Keratinocyte (primary cell): ENCODE measurements at regions not wholly inside any gene's neighbourhood (a gene's known extent, or its start where the extent isn't known, plus 50 kb on each side); places are given as distances from the start of the nearest gene placed in this dataset.

Source experiments
- DNase-seq: peaks from one replicate; pipeline ENCODE4 v3.0.0-alpha.2; 2011; ENCODE audit warnings: low read depth, missing footprints, low spot score
- FAIRE-seq: peaks from 2 replicates; lab custom pipeline; 2011; peaks lifted over from hg19 to GRCh38; lab: Jason Lieb, UNC
- H2AFZ ChIP-seq: 2 replicates; pipeline ENCODE4 v1.6.0; 2012; ENCODE audit warnings: low read length, control low read depth, inconsistent platforms; ENCODE audit not compliant: control insufficient read depth
- H3K27ac ChIP-seq: 2 replicates; pipeline ENCODE4 v1.5.1; 2011; ENCODE audit warnings: low read length; ENCODE audit not compliant: control insufficient read depth, insufficient read depth
- H3K27me3 ChIP-seq: 3 replicates; pipeline ENCODE4 v1.6.0; 2011; ENCODE audit warnings: low read length; ENCODE audit not compliant: control insufficient read depth, insufficient read depth; ENCODE audit errors: extremely low read depth
- H3K36me3 ChIP-seq, 2 experiments: 2 replicates in 1 of 2; 3 replicates in 1 of 2; pipeline ENCODE4 v1.5.1; 2011; ENCODE audit warnings: low read length in 2 of 2, mild to moderate bottlenecking in 1 of 2; ENCODE audit not compliant: control insufficient read depth in 2 of 2, insufficient read depth in 2 of 2; ENCODE audit errors: extremely low read depth in 1 of 2
- H3K4me1 ChIP-seq: 3 replicates; pipeline ENCODE4 v1.5.1; 2011; ENCODE audit warnings: low read length; ENCODE audit not compliant: control insufficient read depth, insufficient read depth; ENCODE audit errors: extremely low read depth
- H3K4me2 ChIP-seq: 3 replicates; pipeline ENCODE4 v1.6.0; 2011; ENCODE audit warnings: low read depth, low read length; ENCODE audit not compliant: control insufficient read depth, insufficient read depth; ENCODE audit errors: extremely low read depth
- H3K4me3 ChIP-seq, 3 experiments: fragments of 200-600 bp in 1 of 3; sonication (generic) in 1 of 3; 2 replicates in 2 of 3; 3 replicates in 1 of 3; pipeline ENCODE4 v1.5.1; 2011 to 2016; ENCODE audit warnings: low read length in 3 of 3, mild to moderate bottlenecking in 3 of 3, control low read depth in 2 of 3, inconsistent platforms in 1 of 3, low read depth in 1 of 3, mixed read lengths in 1 of 3, mixed run types in 1 of 3, moderate library complexity in 1 of 3; ENCODE audit not compliant: control insufficient read depth in 2 of 3, insufficient read depth in 2 of 3; ENCODE audit errors: extremely low read depth in 1 of 3
- H3K79me2 ChIP-seq: 2 replicates; pipeline ENCODE4 v1.6.0; 2012; ENCODE audit warnings: low read length; ENCODE audit not compliant: control insufficient read depth, insufficient read depth
- H3K9ac ChIP-seq: 3 replicates; pipeline ENCODE4 v1.6.0; 2011; ENCODE audit warnings: low read length; ENCODE audit not compliant: control insufficient read depth, insufficient read depth; ENCODE audit errors: extremely low read depth
- H3K9me1 ChIP-seq: 3 replicates; pipeline ENCODE4 v1.6.0; 2011; ENCODE audit warnings: low read length; ENCODE audit not compliant: control insufficient read depth, insufficient read depth; ENCODE audit errors: extremely low read depth
- H3K9me3 ChIP-seq: 2 replicates; pipeline ENCODE4 v1.5.1; 2012; ENCODE audit warnings: low read depth, low read length; ENCODE audit not compliant: control insufficient read depth
- H4K20me1 ChIP-seq: 3 replicates; pipeline ENCODE4 v1.6.0; 2011; ENCODE audit warnings: low read length; ENCODE audit not compliant: control insufficient read depth, insufficient read depth; ENCODE audit errors: extremely low read depth
- EZH2 ChIP-seq: IDR thresholded peaks from one replicate; pipeline ENCODE4 v1.6.1; 2012; ENCODE audit warnings: inconsistent platforms, mild to moderate bottlenecking, low read length, moderate library complexity
- dilution Hi-C: fragments of 300-500 bp; cut with MboI; formaldehyde crosslinking; loops from one replicate; pipeline ENCODE4 v1.7.0; 2020; ENCODE audit warnings: low sequenced_read_pairs; ENCODE audit not compliant: extremely low pct_ligation_motif_present
- TF ChIP-seq, protein P1 (sequence below), 3 experiments: IDR thresholded peaks in 1 of 3; conservative IDR thresholded peaks in 1 of 3; optimal IDR thresholded peaks in 1 of 3; 2 replicates in 2 of 3; 3 replicates in 1 of 3; pipeline versions ENCODE3 to v1.5.1; 2011; ENCODE audit warnings: low read length in 3 of 3, mild to moderate bottlenecking in 3 of 3, moderate library complexity in 2 of 3, control low read depth in 1 of 3, inconsistent platforms in 1 of 3; ENCODE audit not compliant: insufficient read depth in 2 of 3; ENCODE audit errors: extremely low read depth in 1 of 3

DNA sequence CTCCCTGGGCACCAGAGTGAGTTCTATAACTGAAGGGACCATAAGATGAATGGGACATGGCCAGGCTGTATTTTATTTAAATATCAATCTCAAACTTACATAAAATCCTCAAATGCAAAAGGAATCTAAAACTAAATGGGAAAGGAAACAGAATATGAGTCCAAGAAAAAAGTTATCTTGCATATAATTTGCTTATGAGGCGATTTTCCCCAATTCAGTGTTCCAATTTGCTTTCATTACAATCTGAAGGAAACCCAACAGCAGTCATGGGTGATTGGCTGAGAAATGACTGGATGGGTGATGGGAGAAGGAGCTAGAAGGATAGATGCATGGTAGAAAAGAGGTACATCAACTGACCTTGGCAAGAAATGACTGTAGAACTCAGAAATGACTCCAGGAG lies 511.3 kb upstream of the TENM3 start:
- FAIRE-seq = no peak
- Histone ChIP-seq H3K27ac (no peak overlapping the region), H3K9me1 (no peaks in the 10 kb centered on the region), H3K9me3 (no peaks in the 10 kb centered on the region), H3K79me2 (no peaks in the 10 kb centered on the region), H4K20me1 (no peaks in the 10 kb centered on the region), H3K9ac (no peak overlapping the region), H3K4me1 (no peaks in the 10 kb centered on the region), H3K36me3 (no peaks in the 10 kb centered on the region), H3K4me3 (no peak overlapping the region), H3K27me3 (no peaks in the 10 kb centered on the region), H2AFZ (no peak overlapping the region), H3K4me2 (no peak overlapping the region)
- DNase-seq = no peak
- dilution Hi-C loops = no loop called here
- TF ChIP-seq EZH2 = no peak
- TF ChIP-seq, protein P1, sequence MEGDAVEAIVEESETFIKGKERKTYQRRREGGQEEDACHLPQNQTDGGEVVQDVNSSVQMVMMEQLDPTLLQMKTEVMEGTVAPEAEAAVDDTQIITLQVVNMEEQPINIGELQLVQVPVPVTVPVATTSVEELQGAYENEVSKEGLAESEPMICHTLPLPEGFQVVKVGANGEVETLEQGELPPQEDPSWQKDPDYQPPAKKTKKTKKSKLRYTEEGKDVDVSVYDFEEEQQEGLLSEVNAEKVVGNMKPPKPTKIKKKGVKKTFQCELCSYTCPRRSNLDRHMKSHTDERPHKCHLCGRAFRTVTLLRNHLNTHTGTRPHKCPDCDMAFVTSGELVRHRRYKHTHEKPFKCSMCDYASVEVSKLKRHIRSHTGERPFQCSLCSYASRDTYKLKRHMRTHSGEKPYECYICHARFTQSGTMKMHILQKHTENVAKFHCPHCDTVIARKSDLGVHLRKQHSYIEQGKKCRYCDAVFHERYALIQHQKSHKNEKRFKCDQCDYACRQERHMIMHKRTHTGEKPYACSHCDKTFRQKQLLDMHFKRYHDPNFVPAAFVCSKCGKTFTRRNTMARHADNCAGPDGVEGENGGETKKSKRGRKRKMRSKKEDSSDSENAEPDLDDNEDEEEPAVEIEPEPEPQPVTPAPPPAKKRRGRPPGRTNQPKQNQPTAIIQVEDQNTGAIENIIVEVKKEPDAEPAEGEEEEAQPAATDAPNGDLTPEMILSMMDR (optimal IDR thresholded peaks at IDR 0.05 in 1 of 3, IDR thresholded peaks at IDR 0.05 in 1 of 3, conservative IDR thresholded peaks at IDR 0.05 in 1 of 3; ENCODE audit: extremely low read depth in 1 of 3, insufficient read depth in 2 of 3, low read length in 3 of 3) = no peak

DNA sequence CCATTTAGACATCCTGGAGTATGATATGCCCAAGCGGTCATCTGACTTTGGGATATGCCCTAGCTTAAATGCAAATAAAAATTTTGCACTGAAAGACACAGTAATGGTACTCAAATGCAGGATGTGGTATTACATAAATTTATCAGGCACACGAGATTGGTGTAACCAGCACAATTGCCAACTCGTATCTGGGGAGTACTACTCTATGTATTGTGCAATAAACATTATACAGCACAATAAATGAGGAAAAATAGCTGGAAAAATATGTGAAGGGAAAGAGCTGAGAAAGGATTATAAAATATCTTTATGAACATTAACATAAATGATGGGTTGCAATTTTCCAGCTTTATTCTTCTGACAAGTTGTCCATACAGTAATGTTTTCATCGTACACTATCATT lies 505.5 kb upstream of the TENM3 start:
- no peak overlapping the region for H3K9ac ChIP-seq
- no peaks in the 10 kb centered on the region for H3K9me1 ChIP-seq
- H3K27me3 ChIP-seq = no peaks in the 10 kb centered on the region
- no peaks in the 10 kb centered on the region for H3K36me3 ChIP-seq
- H3K27ac ChIP-seq = no peak overlapping the region
- no peak overlapping the region for H2AFZ ChIP-seq
- no peaks in the 10 kb centered on the region for H3K79me2 ChIP-seq
- no peaks in the 10 kb centered on the region for H3K9me3 ChIP-seq
- H3K4me1 ChIP-seq = no peaks in the 10 kb centered on the region
- H3K4me2 ChIP-seq = no peak overlapping the region
- TF ChIP-seq, protein P1 (optimal IDR thresholded peaks at IDR 0.05 in 1 of 3, IDR thresholded peaks at IDR 0.05 in 1 of 3, conservative IDR thresholded peaks at IDR 0.05 in 1 of 3; ENCODE audit: extremely low read depth in 1 of 3, insufficient read depth in 2 of 3, low read length in 3 of 3) = no peak
- TF ChIP-seq EZH2 = no peak
- DNase-seq (no peak), FAIRE-seq (no peak)
- no peak overlapping the region for H3K4me3 ChIP-seq
- H4K20me1 ChIP-seq = no peaks in the 10 kb centered on the region
- dilution Hi-C loops = no loop called here
